HUES64 (cell line): ENCODE measurements at regions not wholly inside any gene's neighbourhood (a gene's known extent, or its start where the extent isn't known, plus 50 kb on each side); places are given as distances from the start of the nearest gene placed in this dataset.

Experiments
- H3K27ac ChIP-seq: 2 replicates; pipeline ENCODE4 v1.7.0; 2013; ENCODE audit warnings: low read depth, low read length, inconsistent platforms
- H3K27me3 ChIP-seq: 2 replicates; pipeline ENCODE4 v1.6.1; 2013; ENCODE audit warnings: mild to moderate bottlenecking, low read length; ENCODE audit not compliant: insufficient read depth
- H3K36me3 ChIP-seq: 2 replicates; pipeline ENCODE4 v1.6.1; 2013; ENCODE audit warnings: mild to moderate bottlenecking, low read length; ENCODE audit not compliant: insufficient read depth
- H3K4me1 ChIP-seq: 2 replicates; pipeline ENCODE4 v1.6.1; 2013; ENCODE audit warnings: mild to moderate bottlenecking, low read length, moderate library complexity; ENCODE audit not compliant: insufficient read depth
- H3K4me3 ChIP-seq: 2 replicates; pipeline ENCODE4 v1.5.1; 2013; ENCODE audit warnings: mild to moderate bottlenecking, low read length, moderate library complexity
- H3K9ac ChIP-seq: 2 replicates; pipeline ENCODE4 v1.6.1; 2013; ENCODE audit warnings: mild to moderate bottlenecking, low read depth, low read length
- H3K9me3 ChIP-seq: 2 replicates; pipeline ENCODE4 v1.6.1; 2013; ENCODE audit warnings: low read depth, low read length; ENCODE audit not compliant: insufficient read depth
- WGBS: fragments of 150-250, 120-280 bp; methylation state at CpG from one replicate; pipeline ENCODE4 v1.1.7; 2013; ENCODE audit warnings: missing lambda C conversion rate; 5-methylcytosine and 5-hydroxymethylcytosine counted together

DNA sequence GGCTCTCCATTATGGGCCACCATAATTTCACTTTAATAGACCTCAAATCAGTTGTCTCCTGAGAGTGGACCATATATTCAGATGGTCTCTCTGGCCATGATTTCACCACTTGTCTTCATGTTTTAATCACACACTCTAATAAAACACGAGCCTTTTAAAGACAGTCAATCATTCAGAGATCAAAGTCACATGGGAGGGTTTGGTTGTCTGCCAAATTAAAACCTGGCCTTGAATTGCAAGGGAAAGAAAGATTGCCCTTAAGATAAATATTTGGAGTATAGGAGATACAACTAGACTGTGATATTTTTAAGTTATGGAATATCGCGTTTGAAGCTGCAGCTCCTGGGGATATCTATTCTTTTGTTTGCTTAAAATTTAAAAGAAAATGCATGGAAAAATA, 377.8 kb upstream of the DDX18 start:
- WGBS = 95% methylated on average over 3 of the region's 3 CpGs
- Histone ChIP-seq H3K4me1 (no peaks in the 10 kb centered on the region), H3K27me3 (no peaks in the 10 kb centered on the region), H3K9me3 (no peaks in the 10 kb centered on the region), H3K4me3 (no peak overlapping the region), H3K27ac (no peak overlapping the region), H3K9ac (no peak overlapping the region), H3K36me3 (no peaks in the 10 kb centered on the region)

DNA sequence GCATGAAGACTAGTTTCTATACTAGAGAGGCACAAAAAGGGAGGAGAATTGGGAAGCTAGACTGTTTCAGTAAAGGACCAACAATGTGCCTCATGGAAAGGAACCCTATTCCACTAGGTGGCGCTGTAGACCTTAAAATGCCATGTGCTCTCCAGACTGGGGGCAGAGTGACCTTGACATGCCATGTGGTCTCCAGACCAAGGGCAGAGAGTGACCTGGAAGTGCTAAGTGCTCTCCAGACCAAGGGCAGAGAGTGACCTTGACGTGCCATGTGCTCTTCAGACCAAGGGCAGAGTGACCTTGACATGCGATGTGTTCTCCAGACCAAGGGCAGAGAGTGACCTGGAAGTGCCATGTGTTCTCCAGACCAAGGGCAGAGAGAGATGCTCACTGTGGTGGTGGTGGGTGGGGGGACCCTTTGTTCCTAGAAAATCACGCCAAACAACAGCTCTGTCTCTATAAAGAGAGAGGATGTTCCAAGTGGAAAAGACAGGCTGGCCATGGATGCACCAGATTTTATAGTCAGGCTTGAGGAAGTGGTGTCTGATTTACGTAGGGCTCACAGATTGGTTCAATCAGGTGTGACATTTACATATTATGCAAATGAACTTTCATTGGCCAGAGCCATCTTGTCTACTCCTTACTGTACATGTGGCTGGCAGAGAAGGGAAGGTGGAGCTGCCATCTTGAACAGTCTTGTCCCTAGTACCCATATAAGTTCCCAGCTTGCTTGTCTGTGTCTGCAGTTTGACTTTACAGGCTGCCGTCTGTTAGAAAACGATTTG, 344.0 kb upstream of the DDX18 start:
- H3K9ac ChIP-seq = no peak overlapping the region
- H3K4me1 ChIP-seq = peaks cover 7% of the 10 kb centered on the region; the same call in 1 of the 2 replicates
- 79% methylated on average over 7 of the region's 7 CpGs for WGBS
- no peak overlapping the region for H3K4me3 ChIP-seq
- no peaks in the 10 kb centered on the region for H3K9me3 ChIP-seq
- no peaks in the 10 kb centered on the region for H3K27me3 ChIP-seq
- H3K27ac ChIP-seq = no peak overlapping the region
- H3K36me3 ChIP-seq = no peaks in the 10 kb centered on the region

GRCh38 chr2:117481608-117482007, 332.9 kb upstream of the DDX18 start:
- 93% methylated on average over 1 of the region's 1 CpG for WGBS
- Histone ChIP-seq H3K4me3 (no peak overlapping the region), H3K9me3 (peaks cover 3% of the 10 kb centered on the region; the same call in 1 of the 2 replicates), H3K27ac (no peak overlapping the region), H3K27me3 (no peaks in the 10 kb centered on the region), H3K4me1 (peaks cover 6% of the 10 kb centered on the region; the same call in 1 of the 2 replicates), H3K9ac (no peak overlapping the region), H3K36me3 (no peaks in the 10 kb centered on the region)

GRCh38 chr2:117485588-117485987, 328.9 kb upstream of the DDX18 start:
- H3K4me1 ChIP-seq = peaks cover 6% of the 10 kb centered on the region; the same call in 1 of the 2 replicates
- H3K36me3 ChIP-seq = no peaks in the 10 kb centered on the region
- H3K4me3 ChIP-seq = no peak overlapping the region
- no peak overlapping the region for H3K9ac ChIP-seq
- no peak overlapping the region for H3K27ac ChIP-seq
- no peaks in the 10 kb centered on the region for H3K27me3 ChIP-seq
- no peaks in the 10 kb centered on the region for H3K9me3 ChIP-seq
- 87% methylated on average over 3 of the region's 3 CpGs for WGBS

DNA sequence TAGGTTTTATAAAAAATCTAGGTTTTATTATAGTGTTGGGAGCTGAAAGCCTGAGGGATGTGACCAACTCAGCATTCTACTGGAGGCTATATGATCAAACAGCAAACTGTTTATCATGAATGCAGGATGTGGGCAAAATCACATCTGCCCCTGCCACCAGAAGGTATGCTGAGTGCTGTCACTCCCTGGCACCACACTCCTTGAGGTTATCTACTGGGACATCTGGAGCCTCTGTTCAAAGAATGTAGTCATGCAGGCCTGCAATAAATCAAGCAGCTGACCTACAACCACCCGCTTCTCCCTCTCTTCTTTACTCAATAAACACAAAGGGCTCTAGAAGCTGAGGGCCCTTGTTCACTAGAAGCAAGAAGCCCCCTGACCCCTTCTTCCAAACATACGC, 328.4 kb upstream of the DDX18 start:
- no peaks in the 10 kb centered on the region for H3K36me3 ChIP-seq
- no peak overlapping the region for H3K9ac ChIP-seq
- H3K27ac ChIP-seq = no peak overlapping the region
- H3K27me3 ChIP-seq = no peaks in the 10 kb centered on the region
- no peak overlapping the region for H3K4me3 ChIP-seq
- WGBS = 95% methylated on average over 2 of the region's 2 CpGs
- H3K4me1 ChIP-seq = peaks cover 9% of the 10 kb centered on the region; the same call in 1 of the 2 replicates
- no peaks in the 10 kb centered on the region for H3K9me3 ChIP-seq

- Histone ChIP-seq H3K4me1 (peaks cover 25% of the 10 kb centered on the region), H3K36me3 (no peaks in the 10 kb centered on the region), H3K9ac (no peak overlapping the region), H3K9me3 (peaks cover 5% of the 10 kb centered on the region), H3K4me3 (no peak overlapping the region), H3K27me3 (no peaks in the 10 kb centered on the region), H3K27ac (peak overlapping the region; percentile 46)
- 73% methylated on average over 3 of the region's 3 CpGs for WGBS
These were observed 322.2 kb upstream of the DDX18 start for GRCh38 chr2:117492209-117492851.

DNA sequence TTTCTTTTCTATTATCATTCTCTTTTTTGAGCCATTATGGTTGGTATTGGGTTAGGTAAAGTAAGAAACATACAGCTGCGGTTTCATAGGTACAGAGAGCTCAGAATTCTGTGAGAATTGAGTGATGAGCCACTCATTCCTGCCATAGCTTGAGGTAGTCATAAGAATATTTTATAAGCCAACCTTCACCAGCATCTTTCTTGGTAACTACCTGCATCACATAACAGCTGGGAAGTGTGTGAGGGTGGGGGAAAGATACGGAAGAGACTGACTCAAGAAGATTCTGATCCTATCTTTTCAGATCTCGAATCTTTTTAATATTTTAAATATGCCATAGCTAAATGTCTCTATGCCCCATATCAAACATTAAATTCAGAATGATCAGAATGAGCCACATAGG, 313.8 kb upstream of the DDX18 start:
- 0 out of 2 replicates have a peak, but pooled peaks cover 2% of the 10 kb centered on the region for H3K36me3 ChIP-seq
- H3K27me3 ChIP-seq = no peaks in the 10 kb centered on the region
- no peak overlapping the region for H3K4me3 ChIP-seq
- H3K9me3 ChIP-seq = peaks cover 9% of the 10 kb centered on the region
- no peak overlapping the region for H3K9ac ChIP-seq
- no peaks in the 10 kb centered on the region for H3K4me1 ChIP-seq
- H3K27ac ChIP-seq = no peak overlapping the region
- 100% methylated on average over 2 of the region's 3 CpGs for WGBS

- H3K4me1 ChIP-seq = no peaks in the 10 kb centered on the region
- H3K27me3 ChIP-seq = no peaks in the 10 kb centered on the region
- H3K9me3 ChIP-seq = peaks cover 3% of the 10 kb centered on the region
- 86% methylated on average over 5 of the region's 5 CpGs for WGBS
- H3K36me3 ChIP-seq = 0 out of 2 replicates have a peak, but pooled peaks cover 2% of the 10 kb centered on the region
- H3K27ac ChIP-seq = no peak overlapping the region
- H3K4me3 ChIP-seq = no peak overlapping the region
- no peak overlapping the region for H3K9ac ChIP-seq
These were observed 312.4 kb upstream of the DDX18 start for GRCh38 chr2:117502121-117502520.

DNA sequence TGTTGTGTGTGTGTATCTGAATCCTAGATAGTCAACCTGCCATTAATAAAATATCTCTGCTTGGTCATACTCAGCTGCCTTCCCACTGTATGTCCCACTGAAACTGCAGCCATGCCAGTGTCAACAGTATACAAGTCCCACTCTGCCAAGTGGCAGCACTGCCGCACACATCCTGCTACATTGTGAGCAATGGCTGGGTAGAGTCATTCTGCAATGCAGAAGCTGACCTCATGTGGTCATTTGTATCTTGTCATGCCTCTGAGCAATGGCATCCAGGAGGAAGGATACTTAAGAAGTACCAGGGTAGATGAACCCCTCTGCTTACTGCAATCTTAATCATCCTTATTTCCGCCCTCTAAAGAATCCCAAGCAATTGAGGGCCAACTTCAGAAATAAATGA, 302.2 kb upstream of the DDX18 start:
- Histone ChIP-seq H3K4me1 (peaks cover 3% of the 10 kb centered on the region), H3K27me3 (no peaks in the 10 kb centered on the region), H3K9ac (no peak overlapping the region), H3K27ac (no peak overlapping the region), H3K36me3 (no peaks in the 10 kb centered on the region), H3K4me3 (no peak overlapping the region), H3K9me3 (no peaks in the 10 kb centered on the region)
- WGBS = 91% methylated on average over 2 of the region's 2 CpGs

DNA sequence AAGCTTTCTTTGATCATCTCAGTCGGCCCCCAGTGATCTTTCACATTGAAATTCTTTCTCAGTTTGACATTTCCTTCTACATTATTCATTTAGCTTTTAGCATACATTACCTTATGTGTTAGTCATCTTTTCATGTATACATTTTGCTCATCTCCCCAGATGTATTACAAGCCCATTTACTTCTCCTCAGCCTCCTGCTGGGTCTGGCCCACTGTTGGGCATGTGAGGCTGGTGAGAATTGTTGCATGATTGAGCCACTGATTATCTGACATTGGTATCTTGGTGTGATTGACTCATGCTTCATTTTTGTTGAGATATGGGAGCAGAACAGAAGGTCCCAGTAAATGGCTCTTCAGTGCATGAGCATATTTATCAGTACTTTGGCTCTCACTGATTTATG, 300.1 kb upstream of the DDX18 start:
- 82% methylated on average over 1 of the region's 1 CpG for WGBS

GRCh38 chr2:117519238-117519637, 295.3 kb upstream of the DDX18 start:
- WGBS = 88% methylated on average over 1 of the region's 1 CpG
- H3K9me3 ChIP-seq = no peaks in the 10 kb centered on the region
- H3K4me3 ChIP-seq = no peak overlapping the region
- H3K4me1 ChIP-seq = peaks cover 3% of the 10 kb centered on the region
- no peak overlapping the region for H3K9ac ChIP-seq
- no peak overlapping the region for H3K27ac ChIP-seq
- no peaks in the 10 kb centered on the region for H3K36me3 ChIP-seq
- no peaks in the 10 kb centered on the region for H3K27me3 ChIP-seq

More for the DNA sequence above, 300.1 kb upstream of the DDX18 start:
- Histone ChIP-seq H3K27me3 (no peaks in the 10 kb centered on the region), H3K9ac (no peak overlapping the region), H3K4me1 (peaks cover 3% of the 10 kb centered on the region), H3K4me3 (no peak overlapping the region), H3K9me3 (no peaks in the 10 kb centered on the region), H3K36me3 (no peaks in the 10 kb centered on the region), H3K27ac (no peak overlapping the region)
